ENCODE measurements at regions not wholly inside any gene's neighbourhood (a gene's known extent, or its start where the extent isn't known, plus 50 kb on each side); places are given as distances from the start of the nearest gene placed in this dataset.

- Histone ChIP-seq H3K4me3 (ENCODE audit: low read length) (no peak overlapping the region), H3K36me3 (ENCODE audit: insufficient read depth, low read length) (no peaks in the 10 kb centered on the region), H3K27me3 (ENCODE audit: insufficient read depth, low read length) (no peaks in the 10 kb centered on the region), H3K4me1 (ENCODE audit: insufficient read depth, low read length) (no peaks in the 10 kb centered on the region), H3K9me3 (ENCODE audit: low read length) (no peaks in the 10 kb centered on the region), H2AFZ (ENCODE audit: low read depth, low read length) (no peak overlapping the region)
Measured at GRCh38 chr14:104526723-104527645, 52.6 kb upstream of the C14orf180 start.

GRCh38 chr14:104527857-104528459, 51.6 kb upstream of the C14orf180 start:
- Histone ChIP-seq H3K36me3 (ENCODE audit: insufficient read depth, low read length) (no peaks in the 10 kb centered on the region), H3K4me3 (ENCODE audit: low read length) (no peak overlapping the region), H3K4me1 (ENCODE audit: insufficient read depth, low read length) (no peaks in the 10 kb centered on the region), H2AFZ (ENCODE audit: low read depth, low read length) (no peak overlapping the region), H3K9me3 (ENCODE audit: low read length) (no peaks in the 10 kb centered on the region), H3K27me3 (ENCODE audit: insufficient read depth, low read length) (no peaks in the 10 kb centered on the region)

- Histone ChIP-seq H3K4me1 (ENCODE audit: insufficient read depth, low read length) (no peaks in the 10 kb centered on the region), H3K36me3 (ENCODE audit: insufficient read depth, low read length) (no peaks in the 10 kb centered on the region), H3K4me3 (ENCODE audit: low read length) (no peak overlapping the region), H3K9me3 (ENCODE audit: low read length) (no peaks in the 10 kb centered on the region), H3K27me3 (ENCODE audit: insufficient read depth, low read length) (no peaks in the 10 kb centered on the region), H2AFZ (ENCODE audit: low read depth, low read length) (no peak overlapping the region)
Measured at GRCh38 chr14:104528496-104528895, 51.1 kb upstream of the C14orf180 start.

Measured in neuron (in vitro differentiated cells).